GM19035 (cell line): ENCODE measurements at regions not wholly inside any gene's neighbourhood (a gene's known extent, or its start where the extent isn't known, plus 50 kb on each side); places are given as distances from the start of the nearest gene placed in this dataset.

Experiments used
- ATAC-seq: cut with Tn5 transposase; IDR thresholded peaks from one replicate; pipeline ENCODE4 v1.9.1; 2021; ENCODE audit not compliant: unreplicated experiment

DNA sequence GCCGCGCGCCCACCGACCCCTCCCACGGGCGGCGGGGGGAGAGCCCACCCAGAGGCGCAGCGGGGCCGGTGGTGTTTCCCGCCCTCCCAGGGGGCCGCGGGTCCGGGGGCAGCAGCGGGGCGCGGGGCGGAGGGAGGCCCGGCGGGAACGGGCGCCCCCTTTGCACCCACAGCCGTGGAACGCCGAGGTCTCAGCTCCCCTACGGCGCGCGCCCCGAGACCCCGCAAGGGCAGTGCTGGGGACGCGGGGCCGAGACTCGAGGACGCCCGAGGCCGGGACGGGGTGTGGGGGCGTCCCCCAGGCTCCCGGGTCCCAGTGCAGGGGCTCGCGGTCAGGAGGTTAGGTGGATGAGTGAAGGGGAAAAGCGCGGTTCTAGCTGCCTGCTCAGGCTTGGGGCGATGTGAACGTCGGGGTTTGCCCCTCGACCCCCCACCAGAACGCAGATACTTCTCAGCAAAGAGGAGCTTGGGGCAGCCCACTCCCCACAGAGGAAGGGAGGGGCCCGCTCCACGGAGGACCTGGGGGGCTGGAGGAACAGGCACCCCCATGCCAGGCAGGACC, 65.5 kb upstream of the BHLHE23 start:
- no peak for ATAC-seq

- no peak for ATAC-seq
Measured at GRCh38 chr20:63071541-63072181, 64.9 kb upstream of the BHLHE23 start.

- no peak for ATAC-seq
Measured at GRCh38 chr20:63070771-63071540, 64.2 kb upstream of the BHLHE23 start.

GRCh38 chr20:63070301-63070625, 63.5 kb upstream of the BHLHE23 start:
- no peak for ATAC-seq

DNA sequence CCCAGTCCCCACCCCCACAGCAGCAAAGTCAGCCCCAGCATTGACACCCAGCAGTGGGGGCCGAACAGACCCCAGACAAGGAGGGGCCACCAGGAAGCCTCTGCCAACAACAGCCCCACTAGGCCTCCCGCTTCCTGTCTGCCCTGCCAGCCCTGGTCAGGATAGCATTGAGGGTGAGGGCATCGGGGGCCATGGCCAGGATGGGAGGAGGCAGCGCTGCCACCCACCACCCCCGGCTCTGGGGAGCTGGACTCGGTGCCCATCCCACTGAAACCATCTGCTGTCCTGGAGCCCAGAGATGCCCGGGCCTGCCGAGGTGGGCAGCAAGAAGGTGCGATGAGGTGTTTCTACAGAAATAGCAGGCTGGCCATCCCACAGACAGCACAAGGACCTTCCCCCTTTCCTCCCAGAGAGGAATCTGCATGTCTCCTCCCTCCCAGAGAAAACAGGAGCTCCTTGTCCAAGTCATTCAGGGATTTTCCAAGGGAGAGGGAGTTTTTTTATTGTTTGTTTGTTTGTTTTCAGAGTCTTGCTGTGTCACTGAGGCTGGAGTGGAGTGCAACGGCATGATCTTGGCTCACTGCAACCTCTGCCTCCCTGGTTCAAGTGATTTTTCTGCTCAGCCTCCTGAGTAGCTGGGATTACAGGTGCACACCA, 62.1 kb upstream of the BHLHE23 start:
- ATAC-seq: no peak

- ATAC-seq: no peak
Measured at GRCh38 chr20:63067721-63068560, 61.2 kb upstream of the BHLHE23 start.

DNA sequence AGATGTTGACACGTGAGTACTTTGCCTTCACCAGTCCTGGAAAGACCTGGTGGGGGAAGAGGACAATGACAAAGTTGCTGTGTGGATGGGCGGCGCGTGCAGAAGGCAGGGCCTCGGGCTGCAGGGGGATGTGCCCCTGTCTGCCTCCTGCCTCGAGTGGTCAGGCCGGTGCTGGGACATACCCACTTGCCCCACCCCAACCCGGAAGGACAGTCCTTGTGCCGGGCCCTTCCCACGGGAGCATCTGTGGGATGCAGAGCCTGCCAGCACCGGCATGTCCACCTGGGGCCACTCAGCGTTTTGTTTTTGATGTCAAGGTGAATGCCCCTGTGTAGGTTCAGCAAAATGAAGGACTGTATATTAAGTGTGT, 60.5 kb upstream of the BHLHE23 start:
- ATAC-seq: no peak

DNA sequence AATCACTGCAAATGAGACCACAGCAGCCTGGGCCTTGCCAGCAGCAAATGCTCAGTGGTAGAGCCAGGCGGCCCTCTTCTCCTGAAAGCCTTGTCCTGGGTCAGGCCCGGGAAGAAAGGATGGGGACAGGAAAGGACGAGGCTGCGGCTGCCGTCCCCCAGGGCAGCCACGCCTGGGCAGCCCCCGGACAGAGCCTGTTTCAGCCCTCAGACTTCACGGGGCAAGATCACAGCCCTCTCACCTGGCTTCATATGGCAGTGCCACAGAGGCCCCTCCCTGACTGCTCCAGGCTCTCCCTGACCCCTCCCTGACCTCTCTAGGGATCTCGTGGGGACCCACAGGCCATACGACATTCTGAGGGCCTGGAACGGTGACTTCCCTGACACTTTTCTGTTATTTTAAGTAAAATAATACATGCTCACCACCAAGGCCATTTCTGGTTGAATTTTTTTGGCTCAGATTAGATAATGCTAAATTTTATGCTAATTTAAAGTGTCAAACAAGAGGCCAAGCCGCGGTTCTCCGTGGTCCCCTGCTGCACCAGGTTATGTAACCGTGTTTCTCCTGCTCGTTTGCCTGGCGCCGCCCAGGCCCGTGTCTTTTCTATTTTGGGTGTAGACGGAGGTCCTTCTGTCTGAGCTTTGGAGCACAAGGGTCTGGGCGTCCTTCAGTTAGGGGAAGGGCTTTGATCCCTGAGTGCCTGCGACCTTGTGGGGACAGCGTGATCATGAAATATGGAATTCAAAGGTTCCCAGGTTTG, 59.9 kb upstream of the BHLHE23 start:
- no peak for ATAC-seq

DNA sequence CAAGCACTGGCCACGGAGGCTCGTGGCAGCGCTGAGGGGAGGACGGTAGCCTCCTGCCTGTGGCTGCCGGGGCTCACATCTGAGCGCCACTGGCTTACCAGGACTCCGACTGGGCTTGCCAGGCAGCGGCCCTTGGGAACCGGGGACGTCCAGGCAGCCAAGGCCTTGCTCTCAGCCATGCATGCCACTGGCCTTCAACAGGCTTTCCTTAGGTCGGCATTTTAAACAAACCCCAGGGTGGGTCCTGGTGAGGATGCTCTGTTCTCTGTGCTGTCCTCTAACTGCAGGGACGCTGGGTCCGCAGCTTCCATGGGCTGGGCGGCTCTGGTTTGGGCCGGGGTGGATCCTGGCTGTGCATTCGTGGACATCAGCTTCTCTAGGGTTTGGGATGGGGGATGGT, 59.1 kb upstream of the BHLHE23 start:
- ATAC-seq: no peak

- ATAC-seq: no peak
Measured at GRCh38 chr20:63064745-63065711, 58.3 kb upstream of the BHLHE23 start.

- ATAC-seq: no peak
Measured at GRCh38 chr20:63064310-63064709, 57.5 kb upstream of the BHLHE23 start.

DNA sequence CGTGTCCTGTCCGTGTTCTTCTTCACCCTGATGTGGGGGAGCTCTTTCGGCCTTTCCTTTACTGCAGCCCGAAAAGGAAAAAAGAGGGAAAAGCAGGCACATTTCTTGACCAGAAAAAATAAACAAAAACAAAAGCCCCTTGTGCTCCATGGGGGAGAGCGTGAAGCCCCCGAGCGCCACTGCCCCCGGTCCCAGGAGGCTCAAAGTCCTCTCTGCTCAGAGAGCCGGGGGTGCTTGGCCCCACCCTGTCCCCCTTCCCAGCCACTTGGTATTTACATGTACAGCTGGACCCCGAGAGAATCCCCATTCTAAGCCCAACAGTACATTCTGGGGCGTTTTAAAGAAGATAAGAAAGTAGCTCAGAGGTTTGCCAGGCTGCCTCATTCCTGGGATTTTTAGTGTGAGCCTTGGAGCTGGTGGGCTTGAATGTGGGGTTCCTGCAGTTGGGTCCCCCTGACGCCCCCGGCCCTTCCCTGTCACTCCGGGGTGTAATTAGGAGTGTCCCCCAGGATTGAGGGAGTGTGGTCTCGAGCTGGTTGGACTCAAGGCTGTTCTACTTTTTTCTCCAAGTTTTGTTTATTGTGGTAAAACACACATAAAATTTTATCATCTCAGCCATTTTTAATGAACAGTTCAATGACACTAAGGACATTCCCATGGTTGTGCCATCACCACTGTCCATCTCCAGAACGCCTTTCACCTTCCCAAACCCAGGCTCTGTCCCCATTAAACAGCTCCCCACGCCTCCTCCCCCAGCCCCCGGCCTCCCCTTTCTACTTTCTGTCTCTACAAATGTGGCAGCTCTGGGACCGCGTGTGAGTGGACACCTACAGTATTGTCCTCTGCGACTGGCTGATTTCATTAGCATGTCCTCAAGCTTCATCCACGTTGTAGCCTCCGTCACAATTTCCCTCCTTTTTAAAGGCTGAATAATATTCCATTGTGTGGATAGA, 55.7 kb upstream of the BHLHE23 start:
- no peak for ATAC-seq

DNA sequence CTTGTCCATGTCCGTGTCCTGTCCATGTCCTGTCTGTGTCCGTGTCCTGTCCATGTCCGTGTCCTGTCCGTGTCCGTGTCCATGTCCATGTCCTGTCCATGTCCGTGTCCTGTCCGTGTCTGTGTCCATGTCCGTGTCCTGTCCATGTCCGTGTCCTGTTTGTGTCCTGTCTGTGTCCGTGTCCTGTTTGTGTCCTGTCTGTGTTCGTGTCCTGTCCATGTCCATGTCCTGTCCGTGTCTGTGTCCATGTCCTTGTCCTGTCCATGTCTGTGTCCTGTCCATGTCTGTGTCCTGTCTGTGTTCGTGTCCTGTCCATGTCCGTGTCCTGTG, 55.0 kb upstream of the BHLHE23 start:
- no peak for ATAC-seq

GRCh38 chr20:63061051-63061770, 54.4 kb upstream of the BHLHE23 start:
- ATAC-seq: no peak

DNA sequence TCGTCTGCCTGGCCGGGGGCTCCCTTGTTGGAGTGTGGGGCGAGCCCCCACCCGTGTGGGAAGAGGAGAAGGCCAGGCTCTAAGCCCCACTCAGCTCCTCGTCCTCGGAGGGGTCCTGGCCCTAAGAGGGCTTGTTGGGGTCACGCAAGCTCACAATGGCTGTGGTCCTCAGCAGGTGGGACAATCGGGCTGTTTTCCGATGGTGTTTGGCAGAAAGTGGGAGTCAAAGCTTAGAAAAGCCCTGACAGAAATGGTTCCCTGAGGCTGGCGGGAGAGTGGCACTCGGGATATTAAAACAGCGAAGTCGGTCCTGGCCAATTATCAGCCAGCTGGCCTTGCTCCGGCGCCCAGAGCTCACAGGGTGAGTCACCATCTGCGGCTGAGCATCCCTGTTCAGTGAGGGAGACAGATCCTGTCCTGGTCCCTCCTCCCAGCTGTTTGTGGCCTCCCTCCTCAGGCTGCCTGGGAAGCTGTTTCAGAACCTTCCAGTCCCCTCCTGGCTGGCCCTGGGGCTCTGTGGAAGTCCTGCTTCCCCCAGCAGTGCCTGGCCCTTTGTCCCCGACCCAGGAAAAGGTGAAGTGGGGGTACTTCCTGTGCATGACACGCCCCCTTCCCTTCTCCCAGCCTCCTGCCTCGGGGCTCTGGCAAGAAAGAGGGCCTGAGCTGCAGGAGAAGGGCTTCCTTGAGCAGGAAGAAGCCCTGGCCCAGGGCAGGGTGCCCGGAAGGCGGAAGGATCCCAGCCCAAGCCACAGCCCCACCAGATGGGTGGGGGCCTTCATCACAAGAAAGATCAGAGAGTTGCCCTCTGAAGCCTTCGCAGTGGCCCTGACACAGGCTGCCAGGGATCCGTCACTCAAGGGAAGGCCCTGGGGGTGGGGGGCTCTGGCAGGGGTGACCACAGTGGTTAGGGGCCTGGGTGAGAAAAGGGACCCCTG, 53.6 kb upstream of the BHLHE23 start:
- ATAC-seq: no peak

GRCh38 chr20:63059684-63060056, 52.9 kb upstream of the BHLHE23 start:
- no peak for ATAC-seq
